Pancreas (tissue), 10 donors: ENCODE measurements at regions not wholly inside any gene's neighbourhood (a gene's known extent, or its start where the extent isn't known, plus 50 kb on each side); places are given as distances from the start of the nearest gene placed in this dataset.
A peak's percentile ranks its signal among the peaks of the same experiment; 100 is the strongest.

Experiments used
- ATAC-seq, 4 donors: fragments of 200-7000 bp; cut with Tn5 transposase; one replicate each; pipeline versions ENCODE4 v1.8.0 to v1.9.1; 2020; ENCODE audit warnings: mild to moderate bottlenecking in 4 of 4, moderate library complexity in 4 of 4
- DNase-seq, 6 donors: peaks; one replicate each; pipeline ENCODE4 v3.0.0-alpha.2; 2020
- FAIRE-seq: peaks from 2 replicates; lab custom pipeline; 2012; peaks lifted over from hg19 to GRCh38; lab: Jason Lieb, UNC
- H3K27ac ChIP-seq, 4 donors: fragments of 200-600 bp; sonication (generic); 1 replicate in 3 of 4; 2 replicates in 1 of 4; pipeline versions ENCODE4 v1.5.0 to v1.8.0; 2020
- H3K27me3 ChIP-seq, 4 donors: fragments of 200-600 bp; one replicate each; pipeline ENCODE4 v1.8.0; 2021
- H3K36me3 ChIP-seq, 3 donors: fragments of 200-600 bp; sonication (generic) in 1 of 3; one replicate each; pipeline versions ENCODE4 v1.5.0 to v1.8.0; 2020 to 2021
- H3K4me1 ChIP-seq, 3 donors: fragments of 200-600 bp; one replicate each; pipeline ENCODE4 v1.8.0; 2021
- H3K4me3 ChIP-seq, 4 donors: fragments of 200-600 bp; sonication (generic) in 2 of 4; one replicate each; pipeline versions ENCODE4 v1.5.0 to v1.8.0; 2020 to 2021
- H3K9me3 ChIP-seq, 4 donors: fragments of 200-600 bp; one replicate each; pipeline ENCODE4 v1.8.0; 2021
- WGBS, 2 donors: extraction: QIAGEN DNeasy Blood & Tissue Kit; methylation state at CpG; one replicate each; pipeline ENCODE4 v1.1.7; 2013; 5-methylcytosine and 5-hydroxymethylcytosine counted together
- intact Hi-C, 3 donors: fragments of 100-400 bp; cut with DNase I; formaldehyde crosslinking; loops; one replicate each; pipeline versions ENCODE4 v1.11.1 to v1.14.2; 2022
- TF ChIP-seq, protein P1 (sequence below), 4 donors: fragments of 200-600 bp; sonication (generic) in 3 of 4; IDR thresholded peaks; one replicate each; pipeline versions ENCODE4 v1.5.0 to v1.8.0; 2021; ENCODE audit warnings: antibody characterized with exemption in 4 of 4
- donor health status: healthy with polysubstance abuse.
- donor health status: DM: no; HTN: no; CAD: no; lungs with moderate emphysema.
- donor health status: DM: no; HTN: no; CAD: no.
- donor health status: control.
- donor health status: control.
- donor health status: Bipolar disorder and iron deficiency.
- donor health status: DM: yes; HTN: yes; CAD: no.
- donor health status: DM: no; HTN: no; CAD: no.
- donor health status: DM: no; HTN: no; CAD: no.
- donor health status: DM: yes; HTN: yes; CAD: no.

DNA sequence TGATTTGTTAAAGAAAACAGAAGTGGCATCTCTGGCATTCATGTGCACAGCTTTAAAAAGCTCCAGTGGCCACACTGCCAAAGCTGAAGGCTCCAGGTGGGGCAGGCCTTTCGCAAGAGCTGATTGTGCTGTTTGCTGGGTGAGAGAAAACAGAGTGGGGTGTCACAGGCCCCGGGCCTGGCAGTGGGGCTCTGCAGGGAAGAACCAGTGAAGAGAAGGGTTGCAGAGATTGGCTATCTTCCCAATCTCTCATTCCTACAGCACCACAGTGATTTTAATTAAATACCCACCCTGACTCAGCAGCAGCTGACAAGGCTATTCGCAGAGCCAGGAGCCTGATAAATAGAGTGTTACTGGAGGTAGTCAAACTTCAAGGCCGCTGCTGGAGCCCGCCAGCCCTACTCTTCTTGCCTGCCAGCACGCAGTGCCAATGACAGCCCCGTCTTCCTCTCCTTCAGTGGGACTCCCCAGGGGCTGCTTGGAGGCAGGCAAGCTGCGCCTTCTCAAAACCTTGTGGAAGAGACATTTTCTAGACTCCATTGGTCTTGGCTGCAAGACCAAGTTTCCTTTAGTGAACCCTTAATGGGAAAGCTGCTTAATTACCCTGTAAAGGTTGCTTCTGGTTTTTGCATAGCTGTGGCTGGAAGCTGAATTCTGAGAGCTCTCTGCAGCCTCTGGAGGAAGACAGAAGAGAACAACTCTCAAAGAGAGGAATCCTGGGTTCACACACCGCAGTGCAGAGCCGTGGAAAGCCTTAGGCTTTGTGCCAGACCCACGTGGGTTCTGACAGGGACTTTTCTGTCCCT, 225.8 kb upstream of the SLCO3A1 start:
- Histone ChIP-seq H3K9me3 (no peaks in the 10 kb centered on the region), H3K36me3 (no peaks in the 10 kb centered on the region), H3K27ac (peak overlapping the region; percentile 5 to 59 (median 44)), H3K4me3 (no peak overlapping the region), H3K4me1 (peaks cover 0 to 5% (median 0%) of the 10 kb centered on the region in 3 donors), H3K27me3 (no peaks in the 10 kb centered on the region)
- TF ChIP-seq, protein P1, sequence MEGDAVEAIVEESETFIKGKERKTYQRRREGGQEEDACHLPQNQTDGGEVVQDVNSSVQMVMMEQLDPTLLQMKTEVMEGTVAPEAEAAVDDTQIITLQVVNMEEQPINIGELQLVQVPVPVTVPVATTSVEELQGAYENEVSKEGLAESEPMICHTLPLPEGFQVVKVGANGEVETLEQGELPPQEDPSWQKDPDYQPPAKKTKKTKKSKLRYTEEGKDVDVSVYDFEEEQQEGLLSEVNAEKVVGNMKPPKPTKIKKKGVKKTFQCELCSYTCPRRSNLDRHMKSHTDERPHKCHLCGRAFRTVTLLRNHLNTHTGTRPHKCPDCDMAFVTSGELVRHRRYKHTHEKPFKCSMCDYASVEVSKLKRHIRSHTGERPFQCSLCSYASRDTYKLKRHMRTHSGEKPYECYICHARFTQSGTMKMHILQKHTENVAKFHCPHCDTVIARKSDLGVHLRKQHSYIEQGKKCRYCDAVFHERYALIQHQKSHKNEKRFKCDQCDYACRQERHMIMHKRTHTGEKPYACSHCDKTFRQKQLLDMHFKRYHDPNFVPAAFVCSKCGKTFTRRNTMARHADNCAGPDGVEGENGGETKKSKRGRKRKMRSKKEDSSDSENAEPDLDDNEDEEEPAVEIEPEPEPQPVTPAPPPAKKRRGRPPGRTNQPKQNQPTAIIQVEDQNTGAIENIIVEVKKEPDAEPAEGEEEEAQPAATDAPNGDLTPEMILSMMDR (IDR thresholded peaks at IDR 0.05) = no peak
- intact Hi-C loops = no loop called here
- ATAC-seq (peak; percentile 73 to 93 (median 89)), DNase-seq (peak; percentile 26 to 77 (median 55)), FAIRE-seq (no peak)
- 23 to 30% methylated on average over 11 of the region's 11 CpGs for WGBS, 2 donors

DNA sequence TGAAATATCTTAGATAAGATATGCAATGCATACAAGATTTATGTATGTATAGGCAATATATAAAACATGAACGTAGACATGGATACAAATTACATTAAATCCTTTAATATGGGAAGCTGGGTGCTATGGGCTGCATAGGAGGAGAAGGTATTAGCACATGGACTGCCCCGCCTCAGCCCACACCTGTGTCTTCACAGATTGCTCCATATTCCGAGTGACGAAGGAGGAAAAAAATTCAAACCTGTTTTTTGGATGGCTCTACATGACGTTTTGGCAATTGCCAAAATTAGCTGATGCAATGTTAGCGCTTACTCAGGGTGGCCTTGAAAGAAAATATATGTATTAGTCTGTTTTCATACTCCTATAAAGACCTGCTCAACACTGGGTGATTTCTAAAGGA, 223.4 kb upstream of the SLCO3A1 start:
- Histone ChIP-seq H3K4me1 (peaks cover 0 to 5% (median 0%) of the 10 kb centered on the region in 3 donors), H3K4me3 (no peak overlapping the region), H3K36me3 (no peaks in the 10 kb centered on the region), H3K9me3 (no peaks in the 10 kb centered on the region), H3K27me3 (no peaks in the 10 kb centered on the region), H3K27ac (no peak overlapping the region)
- DNase-seq = no peak
- TF ChIP-seq, protein P1 (IDR thresholded peaks at IDR 0.05) = no peak
- no peak for ATAC-seq
- WGBS, 2 donors = 47 to 49% methylated on average over 6 of the region's 6 CpGs
- intact Hi-C loops = no loop called here
- no peak for FAIRE-seq

DNA sequence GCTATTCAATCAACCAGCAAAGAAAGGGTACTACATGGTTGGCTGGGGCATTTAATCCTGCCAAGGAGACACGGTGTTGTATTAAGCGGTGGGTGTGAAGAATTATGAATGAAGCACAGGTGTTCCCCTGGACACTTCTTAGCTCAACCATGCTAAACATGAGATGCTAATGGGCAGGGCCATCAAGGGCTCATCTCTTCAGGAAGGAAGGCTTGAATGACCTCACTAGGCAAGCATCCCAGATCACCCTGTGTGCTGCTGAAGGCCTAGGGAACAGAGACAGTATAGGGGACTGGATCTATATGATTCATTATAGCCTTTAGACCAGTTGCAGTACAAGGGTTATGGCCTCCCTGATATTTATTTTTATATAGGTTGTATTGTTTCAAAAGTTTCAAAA, 221.3 kb upstream of the SLCO3A1 start:
- WGBS, 2 donors = 58 to 70% methylated on average over 2 of the region's 2 CpGs
- TF ChIP-seq, protein P1 (IDR thresholded peaks at IDR 0.05) = no peak
- Histone ChIP-seq H3K4me1 (peaks cover 0 to 5% (median 0%) of the 10 kb centered on the region in 3 donors), H3K9me3 (no peaks in the 10 kb centered on the region), H3K4me3 (no peak overlapping the region), H3K27me3 (no peaks in the 10 kb centered on the region), H3K27ac (no peak overlapping the region), H3K36me3 (no peaks in the 10 kb centered on the region)
- DNase-seq (no peak), FAIRE-seq (no peak), ATAC-seq (no peak)
- intact Hi-C loops = no loop called here

DNA sequence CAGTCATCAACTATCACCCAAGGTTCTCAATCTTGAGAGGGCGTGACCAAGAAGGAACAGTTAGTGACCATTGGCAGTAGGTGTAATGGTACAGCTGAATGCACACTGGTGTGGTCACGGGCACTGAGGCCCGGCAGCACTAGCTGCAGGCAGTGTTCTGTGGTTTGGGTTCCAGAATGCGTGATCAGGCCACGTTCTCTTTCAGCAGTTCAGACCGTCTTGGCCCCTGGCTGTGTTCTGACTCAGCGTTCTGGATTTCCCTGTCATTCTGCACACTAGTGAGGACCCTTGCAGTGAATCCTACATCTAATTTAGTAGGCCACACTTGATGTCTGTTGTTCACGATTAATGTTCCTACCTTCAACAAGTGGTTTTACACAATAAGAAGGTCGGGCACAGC, 220.5 kb upstream of the SLCO3A1 start:
- no peak for ATAC-seq
- 71 to 86% methylated on average over 9 of the region's 9 CpGs for WGBS, 2 donors
- H3K36me3 ChIP-seq = no peaks in the 10 kb centered on the region
- FAIRE-seq = no peak
- H3K9me3 ChIP-seq = no peaks in the 10 kb centered on the region
- H3K27me3 ChIP-seq = no peaks in the 10 kb centered on the region
- no peak for DNase-seq
- H3K27ac ChIP-seq = no peak overlapping the region
- no peaks in the 10 kb centered on the region for H3K4me1 ChIP-seq
- no peak overlapping the region for H3K4me3 ChIP-seq
- TF ChIP-seq, protein P1 (IDR thresholded peaks at IDR 0.05) = no peak
- intact Hi-C loops = no loop called here

DNA sequence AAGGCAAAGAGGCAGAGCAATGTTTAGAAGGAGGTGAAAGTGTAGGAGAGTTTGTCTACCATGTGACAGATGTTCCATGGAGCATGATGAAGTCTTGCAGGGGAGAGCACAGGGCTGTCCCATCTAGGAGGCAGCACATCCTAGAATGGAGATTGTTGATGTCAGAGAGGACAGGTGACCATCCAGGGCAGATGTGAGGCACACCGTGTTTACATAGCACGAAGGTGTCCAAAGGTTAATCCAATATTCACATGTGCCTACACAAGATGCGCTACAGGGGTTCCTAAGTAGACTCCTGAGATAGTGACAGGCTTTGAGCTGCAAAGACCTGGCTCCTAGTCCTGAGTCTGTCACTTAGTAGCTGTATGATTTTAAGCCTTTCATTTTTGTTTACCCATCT, 219.3 kb upstream of the SLCO3A1 start:
- H3K9me3 ChIP-seq = no peaks in the 10 kb centered on the region
- FAIRE-seq = no peak
- H3K4me3 ChIP-seq = no peak overlapping the region
- no peaks in the 10 kb centered on the region for H3K36me3 ChIP-seq
- ATAC-seq = no peak
- no peaks in the 10 kb centered on the region for H3K4me1 ChIP-seq
- no peaks in the 10 kb centered on the region for H3K27me3 ChIP-seq
- DNase-seq = no peak
- intact Hi-C loops = no loop called here
- H3K27ac ChIP-seq = no peak overlapping the region
- WGBS, 2 donors = 68 to 76% methylated on average over 3 of the region's 3 CpGs
- TF ChIP-seq, protein P1 (IDR thresholded peaks at IDR 0.05) = no peak
